HG03439 (cell line): ENCODE measurements at regions not wholly inside any gene's neighbourhood (a gene's known extent, or its start where the extent isn't known, plus 50 kb on each side); places are given as distances from the start of the nearest gene placed in this dataset.
"Not testable (repeated sequence)": the region's sequence is repeated elsewhere in the genome, so short reads cannot be mapped to it uniquely, and the experiment has no call there.

Experiments
- ATAC-seq: cut with Tn5 transposase; IDR thresholded peaks from one replicate; pipeline ENCODE4 v1.9.1; 2021; ENCODE audit warnings: mild to moderate bottlenecking, moderate library complexity; ENCODE audit not compliant: unreplicated experiment

DNA sequence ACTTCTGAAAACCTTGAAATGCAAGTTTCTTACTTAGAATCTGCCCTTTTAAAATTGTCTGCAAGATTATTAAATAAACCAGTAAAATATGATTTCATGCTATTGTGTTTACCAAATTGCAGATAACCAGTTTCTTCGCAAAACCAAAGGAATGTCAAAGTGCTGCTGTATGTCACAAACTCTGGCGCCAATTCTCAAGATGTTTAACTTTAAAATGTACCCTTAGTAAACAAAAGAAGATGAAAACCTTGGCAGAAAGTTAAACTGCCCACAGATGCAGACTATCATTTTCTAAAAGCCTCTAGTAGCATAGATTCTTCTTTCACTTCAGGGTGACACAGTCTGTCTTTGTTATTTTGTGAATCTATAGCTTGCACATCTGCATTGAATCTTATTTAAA is 189.2 kb downstream of the SLITRK6 start:
- ATAC-seq = no peak

DNA sequence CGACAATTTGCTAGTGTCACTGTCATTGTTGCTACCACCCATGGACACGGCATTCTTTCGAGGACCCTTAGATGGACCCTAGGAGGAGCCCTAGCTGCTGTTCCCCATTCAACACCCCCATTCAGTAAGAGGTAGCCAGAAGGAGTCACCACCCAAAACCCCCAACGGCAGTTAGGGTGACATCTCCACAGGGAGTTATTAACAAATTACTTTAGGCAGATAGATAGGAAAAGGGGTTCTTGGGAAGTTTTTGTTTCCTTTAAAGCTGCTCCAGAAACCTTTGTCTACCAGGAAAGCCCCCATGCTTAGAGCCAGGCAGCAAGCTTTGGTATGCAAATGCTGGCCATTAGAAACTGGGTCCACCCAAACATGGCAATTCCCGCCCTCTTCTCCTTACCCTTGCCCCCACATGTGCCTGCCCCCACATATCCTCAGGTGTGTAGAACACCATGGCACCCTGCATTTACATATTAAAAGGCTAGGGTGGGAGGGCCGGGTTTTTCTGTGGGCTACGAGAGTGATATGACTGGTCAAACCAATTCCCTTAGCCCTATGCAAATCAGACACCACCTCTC is 190.9 kb downstream of the SLITRK6 start:
- ATAC-seq = no peak

DNA sequence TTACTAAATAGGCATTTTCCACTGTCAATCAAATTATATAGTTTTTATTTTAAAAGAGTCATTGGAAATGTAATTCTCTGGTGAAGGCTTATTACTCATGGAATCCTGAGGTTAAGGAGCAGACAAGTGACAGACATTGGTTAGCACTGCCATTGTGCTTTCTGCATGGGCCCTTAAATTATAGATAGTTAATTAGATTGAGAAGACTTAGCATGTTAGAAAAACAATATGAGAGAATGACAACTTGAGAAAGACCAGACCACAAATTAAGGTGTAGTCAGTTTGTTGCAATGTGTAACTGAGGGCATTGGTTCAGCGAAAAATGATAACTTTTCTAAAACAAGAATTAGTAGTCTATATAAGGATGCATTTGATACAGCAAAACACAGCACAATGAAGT is 195.5 kb downstream of the SLITRK6 start:
- ATAC-seq = no peak

DNA sequence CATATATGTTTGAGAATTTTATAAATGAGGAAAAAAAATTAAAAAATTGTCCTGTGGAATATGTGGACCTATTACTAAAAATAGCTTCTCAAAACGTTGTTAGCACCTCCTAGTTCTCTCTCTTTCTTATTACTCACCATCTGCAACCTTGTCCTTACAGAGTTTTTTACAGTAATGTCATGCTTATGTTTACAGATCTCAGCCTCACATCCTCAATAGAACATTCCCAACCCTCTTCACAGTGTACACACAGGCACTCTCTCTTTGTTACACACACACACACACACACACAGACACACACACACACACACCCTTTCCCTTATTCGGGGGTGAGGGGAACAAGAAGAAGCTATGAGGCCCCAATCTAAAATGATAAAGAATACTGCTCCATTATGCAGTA is 197.7 kb downstream of the SLITRK6 start:
- ATAC-seq = no peak

DNA sequence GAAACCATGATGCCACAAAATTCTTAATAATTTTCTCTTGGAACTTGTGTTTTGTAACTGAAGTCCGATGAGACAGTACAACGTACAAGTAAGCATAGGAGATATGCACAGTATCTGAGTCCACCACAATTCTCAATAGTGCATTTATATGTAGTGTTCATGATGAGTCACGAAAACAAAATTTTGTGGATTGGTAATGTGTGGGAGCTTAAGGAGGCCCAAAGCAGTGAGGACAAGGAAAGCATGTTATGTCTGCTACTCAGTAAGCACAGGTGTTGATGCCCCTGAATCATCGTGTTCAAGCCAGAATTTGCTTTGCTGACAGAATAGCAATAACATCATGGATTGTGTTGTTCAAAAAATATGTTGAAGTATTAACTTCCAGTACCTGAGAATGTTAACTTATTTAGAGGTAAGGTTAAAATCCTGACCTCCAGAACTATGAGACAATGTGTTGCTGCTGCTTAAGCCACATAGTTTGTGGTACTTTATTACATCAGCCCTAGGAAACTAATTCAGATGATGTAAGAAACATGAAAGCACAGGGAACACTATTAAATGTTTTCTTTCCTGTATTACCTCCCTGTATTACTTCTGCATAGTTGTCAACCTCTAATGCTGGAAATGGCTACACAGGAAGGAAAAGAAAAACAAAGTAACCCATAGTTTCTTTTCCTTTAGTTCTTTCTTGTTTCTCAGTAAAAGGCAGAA is 201.3 kb downstream of the SLITRK6 start:
- no peak for ATAC-seq

DNA sequence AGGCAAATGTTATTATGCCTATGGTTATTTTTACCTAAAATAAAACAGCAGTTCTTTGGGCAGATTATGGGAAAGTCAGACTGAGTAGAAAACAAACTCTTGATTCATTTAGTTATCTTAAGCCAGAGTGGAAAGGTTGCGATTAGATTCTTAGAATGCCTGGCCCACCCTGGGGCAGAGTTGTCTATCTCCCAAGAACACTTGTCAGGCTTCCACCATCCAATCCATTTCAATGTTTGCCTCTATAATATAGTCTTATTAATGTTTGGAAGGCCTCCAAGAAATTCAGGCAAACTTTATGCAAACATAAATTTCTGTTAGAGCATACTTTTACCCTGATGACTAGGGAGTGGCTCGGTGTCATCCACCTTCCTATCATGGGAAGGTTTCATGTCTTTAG is 207.0 kb downstream of the SLITRK6 start:
- ATAC-seq = no peak

DNA sequence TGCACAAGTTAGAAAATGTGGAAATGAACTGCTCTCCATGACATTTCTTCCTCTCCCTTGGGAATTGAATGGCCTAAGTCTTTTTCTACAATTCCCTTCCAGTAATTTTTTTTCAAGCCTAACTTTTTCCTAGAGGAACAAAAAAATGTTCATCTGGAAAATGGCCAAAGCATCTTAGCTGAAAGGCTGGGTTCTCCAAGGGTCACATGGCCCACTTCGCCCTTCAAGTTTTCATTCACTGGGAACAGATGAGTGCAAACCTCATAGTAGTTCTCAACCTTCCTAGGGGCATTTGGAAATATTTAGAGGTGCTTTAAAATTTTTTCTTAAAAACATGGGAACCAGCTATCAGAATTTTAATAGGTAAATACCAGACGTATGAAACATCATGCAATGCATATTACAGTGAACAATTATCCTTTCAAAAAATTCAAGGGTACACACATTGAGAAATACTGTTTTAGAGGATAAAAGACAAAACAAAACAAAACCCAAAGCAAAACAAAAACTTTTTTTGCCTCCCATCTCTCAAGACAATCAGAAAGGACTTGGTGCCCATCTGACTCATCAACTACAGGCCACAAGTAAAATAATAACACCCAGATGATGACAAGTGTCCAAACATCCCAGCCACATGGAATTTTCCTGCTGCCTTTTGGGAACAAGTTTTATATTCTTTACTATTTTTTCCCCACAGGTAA is 208.8 kb downstream of the SLITRK6 start:
- ATAC-seq = no peak

DNA sequence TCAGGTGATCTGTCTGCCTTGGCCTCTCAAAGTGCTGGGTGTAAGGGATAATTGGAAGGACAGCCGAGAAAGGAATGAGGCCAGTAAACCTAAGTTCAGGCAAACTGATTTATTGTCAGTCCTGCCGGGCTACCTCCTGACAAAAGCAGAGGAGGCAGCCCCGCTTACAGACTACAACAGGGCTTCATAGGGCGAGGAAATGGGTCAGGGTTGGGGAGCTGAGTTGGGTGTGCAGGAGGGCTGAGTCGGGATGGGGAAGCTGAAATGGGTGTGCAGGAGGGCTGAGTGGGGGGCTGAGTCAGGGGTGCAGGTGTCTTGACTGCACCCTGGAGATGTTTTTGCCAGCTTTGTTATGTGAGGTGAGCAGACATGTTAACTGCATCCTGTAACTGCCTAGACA is 210.2 kb downstream of the SLITRK6 start:
- no peak for ATAC-seq

DNA sequence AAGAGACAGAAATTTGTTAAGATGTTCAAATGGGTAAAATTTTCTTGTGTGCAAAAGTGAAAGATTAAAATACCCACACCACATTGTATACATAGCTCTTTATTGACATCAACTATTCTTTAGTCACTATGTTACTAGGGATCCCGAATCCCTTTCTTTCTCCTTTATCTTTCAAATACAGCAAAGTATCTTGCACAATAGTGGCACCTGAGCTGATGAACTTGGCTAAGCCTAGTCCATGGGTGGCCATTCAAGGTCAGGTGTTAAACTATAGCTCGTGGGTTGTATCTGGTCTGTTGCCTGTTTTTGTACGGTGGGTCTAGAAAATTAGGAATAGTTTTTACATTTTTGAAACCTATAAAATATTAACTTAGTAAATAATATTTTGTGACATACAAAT is 210.9 kb downstream of the SLITRK6 start:
- no peak for ATAC-seq

DNA sequence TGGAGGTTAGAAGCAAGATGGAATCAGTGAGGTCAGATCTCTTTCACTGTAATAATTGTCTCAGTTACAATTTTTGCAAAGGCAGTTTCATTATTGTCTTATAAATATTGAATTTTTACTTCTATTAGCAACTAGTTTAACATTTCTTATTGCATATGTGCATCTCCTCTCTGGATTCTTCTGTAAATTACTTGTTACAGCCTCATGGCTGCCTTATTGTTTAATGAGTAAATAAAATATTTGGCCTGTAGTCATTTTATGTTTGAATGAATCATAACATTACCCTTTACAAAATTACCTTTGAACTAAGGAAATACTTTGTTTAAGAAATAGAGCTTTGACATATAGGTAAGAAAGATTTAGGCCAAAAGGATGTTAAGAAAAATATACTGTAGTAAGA is 212.4 kb downstream of the SLITRK6 start:
- ATAC-seq = no peak

DNA sequence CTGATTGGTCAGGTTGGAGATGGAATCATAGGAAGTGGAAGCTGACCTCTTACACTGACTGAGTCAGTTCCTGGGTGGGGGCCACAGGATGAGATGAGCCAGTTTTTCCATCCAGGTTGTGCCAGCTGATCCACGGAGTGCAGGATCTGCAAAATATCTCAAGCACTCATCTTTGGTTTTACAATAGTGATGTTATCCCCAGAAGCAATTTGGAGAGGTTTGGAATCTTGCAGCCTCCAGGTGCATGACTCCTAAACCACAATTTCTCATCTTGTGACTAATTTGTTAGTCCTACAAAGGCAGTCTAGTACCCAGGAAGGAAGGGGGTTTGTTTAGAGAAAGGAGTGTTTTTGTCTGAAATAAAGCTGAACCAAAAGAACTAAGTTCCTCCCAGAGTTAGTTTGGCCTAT is 212.8 kb downstream of the SLITRK6 start:
- no peak for ATAC-seq

DNA sequence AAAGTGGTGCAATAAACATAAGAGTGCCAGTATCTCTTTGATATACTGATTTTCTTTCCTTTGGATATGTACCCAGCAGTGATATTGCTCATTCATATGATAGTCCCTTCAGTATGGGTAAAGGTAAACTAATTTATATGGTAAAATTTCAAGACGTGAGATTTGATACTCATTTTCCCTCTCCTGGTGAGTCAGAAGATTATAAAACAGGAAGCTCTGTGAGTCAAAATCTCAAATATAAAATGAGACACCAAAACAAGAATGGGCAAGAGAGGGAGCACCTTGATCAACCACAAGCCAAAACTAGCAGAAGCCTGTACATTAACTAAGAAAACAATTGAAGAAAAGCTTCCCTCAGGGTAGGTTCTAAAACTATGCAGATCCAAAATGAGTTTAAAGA is 216.3 kb downstream of the SLITRK6 start:
- ATAC-seq = no peak

DNA sequence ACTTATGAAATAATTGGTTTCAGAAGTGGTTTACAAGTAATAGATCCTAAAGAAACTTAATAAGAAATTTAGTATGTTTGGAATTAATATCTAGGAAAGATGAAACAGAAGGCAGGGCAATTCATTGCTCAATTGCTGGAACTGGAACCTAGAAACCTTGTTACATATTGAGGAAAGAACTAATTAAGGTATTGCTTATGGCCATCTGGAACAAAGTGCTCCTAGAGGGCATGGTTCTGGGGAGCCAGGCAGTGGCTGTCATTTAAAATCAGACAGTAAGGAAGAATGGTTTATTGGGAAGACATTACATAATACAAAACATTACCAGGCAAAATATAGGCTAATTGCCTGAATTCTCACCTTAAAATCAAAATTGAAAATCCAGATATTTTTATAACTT is 224.1 kb downstream of the SLITRK6 start:
- ATAC-seq = no peak

DNA sequence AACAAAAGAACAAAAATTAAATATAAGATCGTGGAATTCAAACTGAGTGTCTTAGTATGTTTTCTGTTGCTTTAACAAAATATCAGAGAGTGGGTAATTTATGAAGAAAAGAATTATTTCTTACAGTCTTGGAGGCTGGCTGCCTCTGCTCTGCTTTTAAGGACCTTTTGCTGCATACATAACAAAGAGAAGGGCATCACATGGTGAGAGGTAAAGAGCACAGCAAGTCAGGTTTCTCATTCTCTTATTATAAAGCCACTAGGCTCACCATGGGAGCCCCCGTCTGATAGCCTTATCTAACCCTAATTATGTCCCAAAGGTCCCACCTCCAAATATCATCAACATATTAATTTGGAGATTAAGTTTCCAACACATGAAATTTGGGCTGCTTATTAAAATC is 231.3 kb downstream of the SLITRK6 start:
- no peak for ATAC-seq

DNA sequence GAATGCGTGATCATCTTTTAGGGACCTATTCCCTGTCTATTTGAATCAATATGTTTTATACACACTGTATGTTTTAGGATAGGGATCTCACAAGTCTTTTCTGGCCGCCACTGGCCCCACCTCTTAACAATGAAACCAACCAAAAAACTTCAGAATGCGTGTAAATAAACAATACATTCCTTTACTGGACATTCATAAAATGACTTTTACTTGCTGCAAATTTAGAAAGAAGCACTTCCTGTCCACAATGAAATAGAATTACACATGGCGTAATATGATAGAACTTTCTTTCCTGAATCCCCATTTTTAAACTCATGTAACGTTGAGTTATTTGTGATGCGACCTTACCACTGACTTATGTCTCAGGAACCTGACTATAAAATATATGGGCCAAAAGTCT is 233.6 kb downstream of the SLITRK6 start:
- no peak for ATAC-seq

DNA sequence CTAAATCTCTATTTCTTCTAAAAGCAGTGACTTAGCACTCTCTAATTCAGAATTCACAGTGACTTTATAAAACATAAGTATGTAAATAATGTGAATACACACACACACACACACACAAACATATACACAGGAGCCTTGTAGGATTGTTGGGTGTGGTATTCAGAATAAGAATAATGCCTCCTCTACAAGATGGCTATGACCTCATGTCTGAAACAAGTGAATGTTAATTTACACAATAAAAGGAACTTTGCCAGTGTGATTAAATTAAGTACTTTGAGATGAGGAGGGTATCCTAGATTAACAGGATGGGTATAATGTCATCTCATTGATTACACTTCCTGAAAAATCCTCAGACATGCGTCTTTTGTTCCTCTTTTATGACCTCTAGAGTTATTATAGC is 234.6 kb downstream of the SLITRK6 start:
- ATAC-seq = no peak

DNA sequence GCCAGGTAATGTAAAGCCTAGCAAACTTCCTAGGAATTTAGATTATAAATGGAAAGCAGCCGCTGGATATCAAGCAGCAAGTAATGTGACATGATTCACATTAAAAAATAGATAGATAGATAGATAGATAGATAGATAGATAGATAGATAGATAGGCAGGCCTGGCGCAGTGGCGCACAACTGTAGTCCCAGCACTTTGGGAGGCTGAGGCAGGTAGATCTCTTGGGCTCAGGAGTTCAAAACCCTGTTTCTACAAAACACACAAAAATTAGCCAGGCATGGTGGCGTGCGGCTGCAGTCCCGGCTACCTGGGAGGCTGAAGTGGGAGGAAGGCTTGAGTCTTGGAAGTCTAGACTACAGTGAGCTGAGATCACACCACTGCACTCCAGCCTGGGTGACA is 236.9 kb downstream of the SLITRK6 start:
- ATAC-seq = no peak

DNA sequence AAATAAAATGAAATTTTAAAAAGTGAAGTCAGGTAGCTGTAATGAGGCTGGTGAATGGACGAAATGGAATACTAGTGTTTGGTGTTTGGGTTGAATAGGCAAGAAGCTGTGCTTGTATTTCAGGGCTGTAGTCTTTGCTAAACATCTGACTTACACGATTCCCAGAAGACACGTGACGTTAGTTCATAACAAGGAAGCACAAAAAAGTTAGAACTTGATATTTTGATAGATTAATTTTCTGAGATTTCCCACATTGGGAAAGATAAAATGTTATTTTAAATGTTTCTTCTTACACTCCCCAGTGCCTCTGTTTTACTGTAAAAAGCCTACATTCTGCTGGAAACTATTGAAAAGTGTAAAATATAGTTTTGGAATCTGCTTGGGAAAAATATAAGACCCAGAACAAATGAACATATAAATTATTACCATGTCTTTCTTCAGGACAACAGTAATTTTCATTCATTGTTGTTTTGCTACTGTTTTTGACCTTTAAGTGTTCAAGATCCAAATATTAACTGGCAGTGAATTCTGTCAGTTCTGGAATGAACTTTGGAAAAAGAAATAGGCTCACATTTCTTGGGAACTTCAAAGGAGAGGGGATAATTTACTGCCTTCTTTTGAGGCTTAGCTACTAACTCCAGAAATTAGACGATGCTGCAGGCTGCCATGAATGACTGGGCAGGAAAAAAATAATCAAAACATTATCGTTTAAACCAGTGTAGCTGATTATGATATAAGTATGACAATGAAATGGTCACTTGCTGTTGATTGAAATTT is 241.3 kb downstream of the SLITRK6 start:
- no peak for ATAC-seq

DNA sequence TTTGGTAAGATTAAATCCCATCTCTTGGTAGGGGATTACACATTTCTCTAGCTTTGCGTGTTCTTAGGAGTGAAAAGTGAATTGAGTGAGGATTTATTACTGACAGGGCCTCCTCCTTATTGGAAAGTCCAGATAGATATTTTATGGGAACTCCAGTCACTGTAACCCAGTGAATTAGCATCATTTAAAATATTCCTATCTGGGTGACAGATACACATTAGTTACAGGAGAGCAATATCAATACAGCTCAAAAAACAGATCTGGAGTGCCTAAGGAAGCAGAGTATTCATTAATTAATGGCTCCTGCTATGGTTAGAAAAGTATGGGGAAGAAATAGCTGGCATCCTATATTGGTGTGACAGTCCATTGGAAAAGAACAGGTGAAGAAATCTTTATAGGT is 248.2 kb downstream of the SLITRK6 start:
- ATAC-seq = no peak

DNA sequence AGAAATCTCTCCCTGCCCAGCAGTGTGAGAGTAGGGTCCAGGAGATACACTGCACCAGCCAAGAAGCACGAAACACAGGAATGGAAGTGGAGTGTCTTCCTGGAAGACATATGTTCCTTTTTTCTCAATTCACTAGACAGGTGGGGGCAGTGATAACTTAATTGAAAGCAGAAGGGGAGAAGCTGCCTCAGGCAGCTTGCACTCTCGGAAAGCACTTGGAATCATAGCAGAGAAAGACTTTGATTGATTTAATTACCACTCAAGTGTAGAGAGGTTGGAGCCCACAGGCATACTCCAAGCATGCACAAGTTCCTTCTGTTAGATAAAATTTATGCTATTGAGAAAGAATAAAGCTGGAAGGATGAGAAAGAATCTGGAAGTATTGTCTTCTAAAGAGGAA is 249.4 kb downstream of the SLITRK6 start:
- ATAC-seq = no peak

DNA sequence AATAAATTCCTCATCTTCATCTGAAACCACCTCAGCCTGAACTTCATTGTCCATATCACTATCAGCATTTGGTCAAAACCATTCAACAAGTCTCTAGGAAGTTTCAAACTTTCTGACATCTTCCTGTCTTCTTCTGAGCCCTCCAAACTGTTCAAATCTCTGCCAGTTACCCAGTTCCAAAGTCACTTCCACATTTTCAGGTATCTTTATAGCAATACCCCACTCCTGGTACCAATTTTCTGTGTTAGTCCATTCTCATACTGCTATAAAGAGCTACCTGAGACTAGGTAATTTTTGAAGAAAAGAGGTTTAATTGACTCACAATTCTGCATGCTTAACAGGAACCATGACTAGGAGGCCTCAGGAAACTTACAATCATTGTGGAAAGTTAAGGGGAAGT is 250.4 kb downstream of the SLITRK6 start:
- not testable (repeated sequence) for ATAC-seq

DNA sequence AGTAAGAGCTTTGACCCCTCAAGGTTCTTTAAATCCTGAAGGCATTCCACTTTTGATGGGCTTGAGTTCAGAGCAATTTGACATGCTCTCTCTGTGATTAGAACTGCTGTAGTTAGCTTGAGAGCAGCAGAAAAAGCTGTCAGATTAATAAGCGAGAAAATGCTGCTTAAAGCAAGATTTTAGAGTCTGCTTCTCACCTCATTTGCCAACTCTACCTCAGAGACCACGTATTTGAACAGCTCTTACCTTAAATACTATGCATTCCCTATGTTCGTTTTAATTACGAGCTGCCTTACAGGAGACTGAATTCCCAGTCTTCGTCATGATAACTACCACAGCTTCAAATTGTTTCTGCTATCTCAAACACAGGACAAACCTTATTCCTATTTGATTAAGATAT is 253.4 kb downstream of the SLITRK6 start:
- no peak for ATAC-seq
